ENCODE measurements at regions not wholly inside any gene's neighbourhood (a gene's known extent, or its start where the extent isn't known, plus 50 kb on each side); places are given as distances from the start of the nearest gene placed in this dataset.

- no peak overlapping the region for H3K4me3 ChIP-seq (ENCODE audit: low read depth, low read length)
- DNase-seq (ENCODE audit: low read depth, low spot score), result no peak
- in situ Hi-C loops (cut with HindIII; ENCODE audit: low sequenced_read_pairs), result no loop called here
- TF ChIP-seq, protein P1, sequence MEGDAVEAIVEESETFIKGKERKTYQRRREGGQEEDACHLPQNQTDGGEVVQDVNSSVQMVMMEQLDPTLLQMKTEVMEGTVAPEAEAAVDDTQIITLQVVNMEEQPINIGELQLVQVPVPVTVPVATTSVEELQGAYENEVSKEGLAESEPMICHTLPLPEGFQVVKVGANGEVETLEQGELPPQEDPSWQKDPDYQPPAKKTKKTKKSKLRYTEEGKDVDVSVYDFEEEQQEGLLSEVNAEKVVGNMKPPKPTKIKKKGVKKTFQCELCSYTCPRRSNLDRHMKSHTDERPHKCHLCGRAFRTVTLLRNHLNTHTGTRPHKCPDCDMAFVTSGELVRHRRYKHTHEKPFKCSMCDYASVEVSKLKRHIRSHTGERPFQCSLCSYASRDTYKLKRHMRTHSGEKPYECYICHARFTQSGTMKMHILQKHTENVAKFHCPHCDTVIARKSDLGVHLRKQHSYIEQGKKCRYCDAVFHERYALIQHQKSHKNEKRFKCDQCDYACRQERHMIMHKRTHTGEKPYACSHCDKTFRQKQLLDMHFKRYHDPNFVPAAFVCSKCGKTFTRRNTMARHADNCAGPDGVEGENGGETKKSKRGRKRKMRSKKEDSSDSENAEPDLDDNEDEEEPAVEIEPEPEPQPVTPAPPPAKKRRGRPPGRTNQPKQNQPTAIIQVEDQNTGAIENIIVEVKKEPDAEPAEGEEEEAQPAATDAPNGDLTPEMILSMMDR (IDR thresholded peaks at IDR 0.05; ENCODE audit: low read depth, low read length), result no peak
Measured at GRCh38 chr6:66808771-66809170, 1101.7 kb upstream of the EYS start.

DNA sequence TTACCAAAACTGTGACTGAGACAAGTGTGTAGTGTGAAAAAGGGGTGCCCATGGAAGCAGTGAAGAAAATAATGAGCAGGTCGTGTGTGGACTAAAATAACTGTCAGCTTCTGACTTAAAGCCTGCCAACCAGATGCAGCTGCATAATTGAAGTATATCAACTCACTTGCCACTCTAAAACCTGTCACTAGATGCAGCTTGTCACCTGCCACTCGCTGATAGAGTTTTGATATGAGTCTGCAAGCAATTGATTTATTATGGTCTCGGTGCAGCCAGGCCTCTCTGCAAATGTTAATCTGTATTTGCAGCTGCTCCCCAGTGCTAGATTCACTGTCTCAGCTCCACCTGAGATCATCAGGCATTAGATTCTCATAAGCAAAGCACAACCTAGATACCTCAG lies 1090.0 kb upstream of the EYS start:
- TF ChIP-seq, protein P1 (IDR thresholded peaks at IDR 0.05; ENCODE audit: low read depth, low read length), result no peak
- no peak for DNase-seq (ENCODE audit: low read depth, low spot score)
- H3K4me3 ChIP-seq (ENCODE audit: low read depth, low read length), result no peak overlapping the region
- in situ Hi-C loops (cut with HindIII; ENCODE audit: low sequenced_read_pairs), result no loop called here

DNA sequence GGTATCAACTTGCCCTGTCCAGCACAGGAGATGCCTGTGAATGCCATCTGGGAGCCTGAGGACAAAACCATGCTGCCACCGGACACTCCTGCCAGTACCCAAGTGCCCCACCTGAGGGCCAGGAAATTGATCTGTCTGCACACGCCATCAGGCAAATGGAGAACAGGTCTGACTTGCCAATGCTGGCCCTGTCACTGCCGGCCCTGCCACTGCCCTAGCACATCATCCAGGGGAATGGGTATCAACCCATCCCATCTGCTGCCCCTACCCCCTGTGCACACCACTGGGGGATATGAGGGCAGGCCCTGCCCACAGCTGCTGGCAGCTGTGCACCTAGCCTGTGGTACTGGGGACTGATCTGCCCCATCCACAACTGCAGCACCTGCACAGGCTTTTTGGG lies 1081.6 kb upstream of the EYS start:
- in situ Hi-C loops (cut with HindIII; ENCODE audit: low sequenced_read_pairs), result no loop called here
- TF ChIP-seq, protein P1 (IDR thresholded peaks at IDR 0.05; ENCODE audit: low read depth, low read length), result no peak
- no peak overlapping the region for H3K4me3 ChIP-seq (ENCODE audit: low read depth, low read length)
- DNase-seq (ENCODE audit: low read depth, low spot score), result no peak

GRCh38 chr6:66772800-66773199 lies 1065.8 kb upstream of the EYS start:
- DNase-seq (ENCODE audit: low read depth, low spot score), result peak; percentile 75
- in situ Hi-C loops (cut with HindIII; ENCODE audit: low sequenced_read_pairs), result no loop called here
- TF ChIP-seq, protein P1 (IDR thresholded peaks at IDR 0.05; ENCODE audit: low read depth, low read length), result no peak
- H3K4me3 ChIP-seq (ENCODE audit: low read depth, low read length), result no peak overlapping the region

DNA sequence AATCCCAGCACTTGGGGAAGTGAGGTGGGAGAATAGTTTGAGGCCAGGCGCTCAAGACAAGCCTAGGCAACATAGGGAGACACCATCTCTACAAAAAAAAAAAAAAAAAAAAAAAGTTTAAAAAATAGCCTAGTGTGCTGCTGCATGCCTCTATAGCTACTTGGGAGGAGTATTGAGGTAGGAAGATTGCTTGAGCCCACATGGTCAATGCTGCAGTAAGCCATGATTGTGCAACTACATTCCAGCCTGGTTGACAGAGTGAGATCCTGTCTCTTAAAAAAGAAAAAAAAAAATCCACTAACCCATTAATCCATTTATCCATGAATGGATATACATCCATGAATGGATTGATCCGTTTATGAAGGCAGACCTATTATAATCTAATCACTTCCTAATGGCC lies 1064.6 kb upstream of the EYS start:
- in situ Hi-C loops (cut with HindIII; ENCODE audit: low sequenced_read_pairs), result no loop called here
- DNase-seq (ENCODE audit: low read depth, low spot score), result no peak
- no peak overlapping the region for H3K4me3 ChIP-seq (ENCODE audit: low read depth, low read length)
- TF ChIP-seq, protein P1 (IDR thresholded peaks at IDR 0.05; ENCODE audit: low read depth, low read length), result no peak

DNA sequence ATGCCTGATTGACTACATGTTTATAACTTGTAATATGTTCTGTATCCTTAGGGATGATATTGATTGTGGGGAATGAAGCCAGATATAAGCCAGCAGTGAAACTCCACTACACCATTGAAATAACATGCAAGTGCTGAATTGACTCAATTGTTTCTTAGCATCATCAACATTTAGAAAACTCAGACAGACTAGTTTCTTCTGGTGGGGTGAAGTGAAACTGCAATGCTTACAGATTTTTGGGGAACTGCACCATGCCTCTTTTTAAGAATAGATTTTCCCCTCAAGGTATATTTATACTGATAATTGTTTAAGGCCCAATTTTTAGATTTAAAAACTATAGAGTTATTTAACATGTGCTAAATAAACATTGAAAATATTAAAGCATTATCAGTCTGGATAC lies 1044.6 kb upstream of the EYS start:
- DNase-seq (ENCODE audit: low read depth, low spot score), result no peak
- no peak overlapping the region for H3K4me3 ChIP-seq (ENCODE audit: low read depth, low read length)
- TF ChIP-seq, protein P1 (IDR thresholded peaks at IDR 0.05; ENCODE audit: low read depth, low read length), result no peak
- in situ Hi-C loops (cut with HindIII; ENCODE audit: low sequenced_read_pairs), result no loop called here

- no peak for DNase-seq (ENCODE audit: low read depth, low spot score)
- no peak overlapping the region for H3K4me3 ChIP-seq (ENCODE audit: low read depth, low read length)
- TF ChIP-seq, protein P1 (IDR thresholded peaks at IDR 0.05; ENCODE audit: low read depth, low read length), result no peak
- in situ Hi-C loops (cut with HindIII; ENCODE audit: low sequenced_read_pairs), result no loop called here
Measured at GRCh38 chr6:66740346-66740745, 1033.3 kb upstream of the EYS start.

Measured in astrocyte of the spinal cord (primary cell).